HG02870 (cell line): ENCODE measurements at regions not wholly inside any gene's neighbourhood (a gene's known extent, or its start where the extent isn't known, plus 50 kb on each side); places are given as distances from the start of the nearest gene placed in this dataset.

Experiments
- ATAC-seq: cut with Tn5 transposase; IDR thresholded peaks from one replicate; pipeline ENCODE4 v1.9.1; 2021; ENCODE audit warnings: mild to moderate bottlenecking, moderate library complexity; ENCODE audit not compliant: unreplicated experiment

GRCh38 chr6:51382847-51383246, 564.2 kb downstream of the TFAP2B start:
- ATAC-seq, result no peak

DNA sequence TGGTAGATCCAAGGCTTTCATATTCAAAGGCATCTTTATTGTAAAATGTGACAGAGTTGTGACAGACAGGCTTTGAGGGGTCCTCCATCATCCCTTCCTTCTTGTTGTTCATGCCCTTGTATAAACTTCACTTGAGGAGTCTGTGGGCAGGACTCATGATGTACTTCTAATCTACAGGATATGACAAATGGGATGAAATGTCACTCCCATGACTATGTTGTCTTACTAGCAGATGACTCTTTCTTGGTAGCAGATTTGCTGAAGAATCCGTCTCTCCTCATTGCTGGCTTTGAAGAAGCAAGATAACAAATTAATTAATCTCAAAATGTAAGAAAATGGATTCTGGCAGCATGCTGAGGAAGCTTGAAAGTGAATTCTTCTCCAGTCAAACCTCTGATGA, 566.1 kb downstream of the TFAP2B start:
- ATAC-seq, result no peak

DNA sequence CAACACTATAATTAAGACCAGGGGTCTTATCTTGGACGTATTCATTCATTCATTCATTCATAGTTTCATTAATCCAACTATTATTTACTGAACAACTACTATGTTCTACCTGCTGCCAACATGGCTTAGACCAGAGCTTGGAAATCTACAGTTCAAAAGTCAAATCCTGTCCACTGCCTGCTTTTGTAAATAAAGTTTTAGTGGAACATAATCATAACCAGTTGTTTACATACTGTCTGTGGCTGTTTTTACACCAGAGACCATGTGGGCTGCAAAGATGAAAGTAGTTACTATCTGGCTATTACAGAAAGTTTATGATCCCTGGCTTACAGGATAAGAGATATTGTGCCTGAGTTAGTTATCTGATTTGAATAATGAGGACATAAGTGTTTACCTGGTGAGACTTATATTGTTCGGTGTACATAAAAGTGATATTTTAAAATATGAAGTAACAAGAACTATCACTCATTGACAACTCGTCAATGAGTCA, 567.7 kb downstream of the TFAP2B start:
- ATAC-seq, result no peak

DNA sequence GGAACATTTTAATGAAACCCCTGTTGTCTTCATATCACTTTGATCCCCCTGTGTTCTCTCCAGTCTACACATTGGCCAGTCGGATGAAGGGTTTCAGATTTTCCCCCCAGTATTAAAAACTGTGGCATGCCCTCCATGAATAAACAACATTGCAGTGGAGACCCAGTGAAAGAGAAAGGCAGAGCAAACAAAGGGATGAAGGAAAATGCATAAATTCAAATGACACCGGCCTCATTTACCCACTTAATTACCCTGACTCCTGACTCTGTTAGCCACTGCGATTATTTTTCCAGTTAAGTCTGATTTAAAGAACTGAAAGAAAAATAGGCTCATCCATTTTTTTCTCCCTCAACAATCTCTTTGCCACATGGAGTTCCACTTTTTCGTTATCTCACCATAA, 569.2 kb downstream of the TFAP2B start:
- no peak for ATAC-seq

GRCh38 chr6:51394061-51394460, 575.4 kb downstream of the TFAP2B start:
- no peak for ATAC-seq

DNA sequence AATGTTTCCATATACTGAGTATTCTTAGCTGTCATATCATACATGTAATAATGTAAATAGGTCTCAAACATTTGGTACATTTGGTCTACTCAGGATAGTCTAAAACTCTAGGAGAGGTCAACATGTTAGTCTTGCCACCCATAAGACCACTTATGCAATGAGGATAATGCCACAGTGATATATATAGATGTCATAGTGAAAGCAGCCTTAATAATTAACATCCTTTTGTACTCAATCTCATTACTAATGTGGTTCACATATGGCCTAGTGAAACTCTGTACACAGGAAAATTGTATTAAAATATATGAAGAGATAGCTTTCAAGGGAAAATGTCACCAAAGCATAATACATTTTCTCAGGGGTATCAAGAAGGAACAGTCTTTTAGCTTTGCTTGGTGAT, 577.9 kb downstream of the TFAP2B start:
- no peak for ATAC-seq

DNA sequence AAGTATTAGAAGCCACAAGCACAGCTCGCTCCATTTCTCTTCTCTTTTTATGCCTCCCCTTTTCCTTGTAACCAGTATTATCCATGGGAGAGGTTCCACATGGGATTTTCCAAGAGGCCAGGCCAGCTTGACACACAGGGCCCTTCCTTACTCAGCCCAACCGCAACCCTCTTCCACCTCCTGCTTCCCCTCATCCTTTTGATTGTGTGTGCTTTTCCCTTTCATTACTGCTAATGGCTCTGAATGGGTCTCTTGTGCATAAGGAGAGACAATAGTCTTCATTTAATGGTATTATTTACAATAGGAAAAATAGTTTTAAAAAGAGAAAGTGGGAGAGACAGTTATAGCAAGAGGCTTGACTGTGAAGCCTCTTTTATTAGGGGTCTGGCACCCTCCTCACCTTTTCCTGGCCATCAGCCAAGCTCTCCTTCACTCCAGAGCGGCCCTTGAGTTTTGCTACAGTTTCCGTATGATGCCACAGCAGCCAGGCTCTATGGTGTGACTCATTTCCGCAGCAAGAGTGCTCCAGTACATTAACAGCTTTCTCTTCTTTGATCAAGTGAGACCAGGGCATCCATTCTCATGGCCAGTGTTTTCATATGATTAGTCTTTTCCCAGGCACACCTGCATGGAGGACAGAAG, 579.5 kb downstream of the TFAP2B start:
- ATAC-seq, result peak; percentile 52

GRCh38 chr6:51398793-51399192, 580.1 kb downstream of the TFAP2B start:
- peak; percentile 29 for ATAC-seq

DNA sequence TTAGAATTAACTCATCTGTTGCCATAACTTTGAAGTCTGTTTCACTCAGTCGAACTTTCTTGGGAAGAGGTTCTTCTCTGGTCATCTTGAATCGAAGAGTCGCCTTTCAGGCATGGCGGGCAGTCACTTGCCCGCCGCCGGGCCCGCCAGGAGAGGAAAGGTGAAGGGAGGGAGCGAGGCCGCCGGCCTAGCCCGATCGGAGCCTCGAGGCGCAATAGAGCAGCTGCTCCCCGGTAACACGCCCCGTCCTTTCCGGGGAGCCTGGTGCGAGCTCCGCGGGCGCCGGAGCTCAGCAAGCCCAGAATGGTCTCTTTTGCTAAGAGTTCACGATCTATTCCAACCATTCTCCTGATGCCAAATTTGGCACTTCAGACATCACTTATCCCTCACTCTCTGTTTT, 591.8 kb downstream of the TFAP2B start:
- no peak for ATAC-seq

DNA sequence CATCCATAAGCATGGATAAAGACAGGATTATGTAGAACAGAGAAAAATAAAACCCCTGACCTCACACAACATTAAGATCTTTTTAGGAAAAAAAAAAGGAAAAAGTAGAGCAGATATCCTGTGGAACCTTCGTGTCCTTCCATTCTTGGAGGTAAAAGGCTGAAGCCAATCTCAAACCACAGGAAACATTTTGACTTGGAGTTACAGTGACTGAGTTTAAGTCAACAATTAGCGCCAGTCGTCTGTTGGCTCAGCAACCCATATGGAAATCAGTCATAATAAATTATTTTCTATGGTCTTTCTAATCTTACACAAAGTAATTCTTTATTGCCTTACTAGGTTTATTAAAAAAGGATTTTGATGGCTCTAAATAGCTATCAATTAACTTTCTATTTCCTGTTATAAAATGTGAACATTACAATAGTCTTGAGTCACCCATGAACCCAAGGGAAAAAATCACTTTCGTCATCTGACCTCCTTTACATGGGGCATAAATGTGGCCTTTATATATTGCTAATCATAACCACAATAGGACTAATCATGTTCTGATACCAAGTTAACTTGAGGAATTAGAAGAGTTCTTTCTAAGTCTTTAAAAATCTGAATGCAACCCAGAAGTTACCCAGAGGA, 592.9 kb downstream of the TFAP2B start:
- ATAC-seq, result no peak

- no peak for ATAC-seq
Measured at GRCh38 chr6:51414361-51414760, 595.7 kb downstream of the TFAP2B start.

GRCh38 chr6:51415501-51415900, 596.8 kb downstream of the TFAP2B start:
- no peak for ATAC-seq

DNA sequence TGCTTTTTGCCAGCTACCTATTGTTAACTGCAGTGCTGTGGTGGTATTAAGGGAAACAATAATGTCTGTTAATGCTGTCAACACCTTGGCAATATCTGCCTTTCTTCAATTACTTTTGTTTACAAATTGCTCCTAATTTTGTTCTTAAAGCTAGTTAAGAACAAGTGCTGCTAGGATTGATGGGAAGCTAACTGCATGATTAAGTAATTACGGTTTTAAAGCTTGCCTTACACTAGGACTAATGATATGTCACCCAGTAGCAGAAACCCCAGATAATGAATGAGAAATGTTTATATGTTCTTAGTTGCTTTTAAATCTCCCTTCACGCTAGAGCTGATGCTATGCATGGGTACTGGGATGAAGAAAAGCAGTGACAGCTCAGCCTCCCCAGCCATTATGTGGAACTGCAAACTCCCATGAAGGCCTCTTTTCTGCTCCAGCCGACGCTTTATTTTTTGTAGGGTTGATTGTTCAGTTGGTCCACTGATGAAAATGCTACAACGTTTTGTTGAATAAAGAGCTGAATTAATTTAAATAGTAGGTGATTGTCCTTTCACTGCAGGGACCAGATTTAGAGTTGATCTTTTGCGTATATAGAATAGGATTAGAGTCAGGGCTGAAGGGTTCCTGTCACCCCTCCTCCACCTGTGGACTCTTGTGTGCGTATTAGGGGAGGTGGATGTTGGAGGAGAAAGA, 610.5 kb downstream of the TFAP2B start:
- no peak for ATAC-seq

DNA sequence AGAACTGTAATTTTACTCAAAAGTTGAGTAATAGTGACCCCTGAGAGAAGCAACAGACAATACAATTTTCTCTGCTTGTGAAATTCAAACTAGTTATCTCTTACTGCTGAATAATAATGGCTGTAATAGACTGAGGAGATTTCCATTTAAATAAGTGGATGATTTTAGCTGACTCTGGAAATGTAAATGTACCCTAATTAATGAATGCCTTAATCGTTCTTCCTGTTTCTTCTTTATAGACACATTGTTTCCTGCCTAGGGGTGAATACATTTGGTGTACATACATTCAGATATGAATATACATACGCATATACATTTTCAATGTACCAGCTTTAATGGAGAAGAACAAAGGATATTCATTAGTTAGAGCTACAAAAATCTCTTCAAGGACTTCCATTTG, 611.9 kb downstream of the TFAP2B start:
- no peak for ATAC-seq

GRCh38 chr6:51432481-51432880, 613.8 kb downstream of the TFAP2B start:
- ATAC-seq, result no peak

DNA sequence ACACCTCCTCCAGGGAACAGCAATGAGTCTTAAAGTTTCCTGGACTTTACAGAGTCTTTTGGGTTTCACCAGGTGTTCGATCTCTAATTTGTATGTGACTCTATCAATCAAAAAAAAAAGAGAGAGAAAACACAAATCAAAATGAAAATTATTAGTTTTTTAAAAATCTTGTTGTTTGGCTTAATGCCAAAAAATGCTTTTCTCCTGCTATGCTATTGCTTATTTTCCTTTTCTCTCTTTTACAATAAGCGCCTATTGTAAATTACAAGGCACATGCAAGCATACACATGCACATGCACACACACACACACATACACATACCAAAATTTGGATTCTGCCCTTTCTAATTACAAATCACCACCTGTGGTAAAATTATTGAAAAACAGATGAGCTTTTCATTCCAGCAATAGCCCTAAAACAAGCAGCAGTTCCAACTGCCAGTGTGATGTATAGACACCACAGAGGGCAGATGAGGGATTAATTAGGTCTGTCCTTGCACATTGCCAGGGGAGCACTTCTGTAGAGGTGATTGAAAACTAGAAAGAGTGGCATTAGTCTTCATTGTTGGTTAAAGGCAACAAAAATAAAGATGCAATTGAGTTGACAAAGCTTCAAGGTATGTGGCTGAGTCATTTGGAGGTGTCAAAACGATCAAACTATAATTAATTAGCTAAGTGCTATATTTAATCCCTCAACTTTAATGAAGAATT, 631.7 kb downstream of the TFAP2B start:
- no peak for ATAC-seq

DNA sequence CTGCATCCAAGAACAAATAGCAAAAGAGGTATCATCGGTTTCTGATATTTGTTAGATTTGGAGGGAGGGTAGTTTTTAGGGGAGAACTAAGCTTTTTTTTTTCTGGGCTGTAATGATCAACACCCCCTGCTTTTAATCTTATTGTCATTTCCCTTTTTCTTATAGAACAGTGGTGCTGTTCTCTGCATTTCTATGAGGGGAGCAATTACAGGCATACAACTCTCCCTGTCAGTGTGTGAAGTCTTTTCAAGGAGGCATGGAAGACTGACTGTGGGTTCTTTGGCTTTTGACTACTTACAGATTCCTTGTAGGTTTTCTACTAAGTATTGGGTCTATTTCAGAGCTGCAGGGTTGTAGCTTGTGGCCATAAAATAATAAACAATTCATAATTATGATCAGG, 632.3 kb downstream of the TFAP2B start:
- no peak for ATAC-seq

DNA sequence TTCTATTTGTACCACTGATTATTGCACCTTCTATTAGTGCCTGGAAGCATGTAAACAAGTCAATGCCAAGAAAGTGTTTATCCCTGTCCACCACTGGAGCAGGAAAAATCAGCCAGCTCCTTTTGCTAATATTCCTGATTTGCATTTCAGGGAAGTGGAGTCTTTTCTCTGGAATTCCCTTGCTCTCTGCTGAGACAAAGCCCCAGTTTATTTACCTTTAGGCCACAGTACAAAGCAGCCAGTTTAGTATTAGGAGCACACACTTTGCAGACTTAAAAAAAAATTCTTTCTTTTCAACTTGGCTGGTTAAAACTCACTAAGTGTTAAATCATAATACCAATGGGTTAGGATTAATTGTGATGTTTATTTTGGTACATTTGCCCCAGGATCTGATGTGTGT, 631.1 kb downstream of the PKHD1 start:
- ATAC-seq, result no peak

- ATAC-seq, result peak; percentile 98
Measured at GRCh38 chr6:51459958-51460357, 627.5 kb downstream of the PKHD1 start.

GRCh38 chr6:51462896-51463295, 624.5 kb downstream of the PKHD1 start:
- ATAC-seq, result no peak

DNA sequence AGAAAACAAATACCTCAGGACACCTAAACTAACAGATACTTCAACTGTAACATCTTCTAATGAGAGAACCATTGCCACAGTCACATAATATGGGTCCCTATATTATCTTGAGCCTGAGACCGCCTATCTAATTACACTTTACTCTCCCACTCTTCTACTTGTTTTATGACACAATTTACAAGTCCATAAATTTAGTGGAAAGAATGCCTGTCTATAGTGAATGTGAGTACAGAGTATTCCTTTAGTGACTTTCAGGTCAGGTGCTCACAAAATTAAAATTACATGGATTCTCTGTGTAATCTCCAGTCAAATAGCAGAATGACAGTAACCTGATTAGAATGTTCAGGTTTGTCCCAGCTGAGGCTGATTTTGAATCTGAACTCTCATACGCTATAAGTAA, 624.1 kb downstream of the PKHD1 start:
- no peak for ATAC-seq

DNA sequence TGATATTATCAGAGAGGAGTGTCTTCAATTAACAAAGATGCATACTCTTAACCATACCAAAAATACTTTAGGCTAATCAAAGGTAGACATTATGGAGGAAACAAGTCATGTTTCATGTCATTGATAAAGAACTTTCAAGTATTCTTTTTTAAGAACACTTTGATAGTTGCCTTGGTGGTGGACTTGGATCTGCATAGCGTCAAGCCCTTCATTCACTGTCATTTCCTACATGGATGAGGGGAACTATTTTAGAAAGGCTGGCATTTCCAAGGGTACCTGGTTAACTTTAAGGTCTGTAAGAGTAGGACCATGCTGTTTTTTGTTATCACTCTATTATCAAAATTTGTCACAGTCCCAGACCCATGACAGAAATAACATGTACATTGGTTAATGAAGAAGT, 622.5 kb downstream of the PKHD1 start:
- ATAC-seq, result no peak
